H1 (cell line): ENCODE measurements at regions not wholly inside any gene's neighbourhood (a gene's known extent, or its start where the extent isn't known, plus 50 kb on each side); places are given as distances from the start of the nearest gene placed in this dataset.

ENCODE experiments used
- ASH2L ChIP-seq: fragments of 200-600, 300-600 bp; sonication (generic); IDR thresholded peaks from one replicate; pipeline ENCODE4 v1.7.1; 2017; ENCODE audit warnings: low read length
- ATF3 ChIP-seq: IDR thresholded peaks from 2 replicates; pipeline ENCODE4 v1.6.1; 2011; ENCODE audit warnings: low read depth, mild to moderate bottlenecking, low read length; ENCODE audit not compliant: insufficient read depth
- CHD1 ChIP-seq: IDR thresholded peaks from 2 replicates; pipeline ENCODE4 v1.6.1; 2012; ENCODE audit warnings: low read depth, low read length, improper control_type of control experiment
- JUND ChIP-seq: IDR thresholded peaks from 2 replicates; pipeline ENCODE4 v1.6.1; 2011; ENCODE audit warnings: mild to moderate bottlenecking, improper control_type of control experiment, low read length
- POLR2A ChIP-seq, 2 experiments: IDR thresholded peaks; 1 replicate in 1 of 2; 2 replicates in 1 of 2; pipeline ENCODE4 v1.6.1; 2011; ENCODE audit warnings: low read depth in 2 of 2, low read length in 2 of 2, mild to moderate bottlenecking in 2 of 2; ENCODE audit errors: control extremely low read depth in 1 of 2
- TBP ChIP-seq: IDR thresholded peaks from 2 replicates; pipeline ENCODE4 v1.6.1; 2011; ENCODE audit warnings: low read depth, low read length, improper control_type of control experiment
- ZNF274 ChIP-seq: IDR thresholded peaks from 2 replicates; pipeline ENCODE4 v1.7.0; 2012; ENCODE audit warnings: low read length, borderline replicate concordance; ENCODE audit errors: extremely low read depth
- TF ChIP-seq, protein P1 (sequence below), 3 experiments: IDR thresholded peaks; 1 replicate in 2 of 3; 2 replicates in 1 of 3; pipeline versions ENCODE4 v1.5.1 to v1.6.1; 2011; ENCODE audit warnings: low read length in 3 of 3, mild to moderate bottlenecking in 3 of 3, inconsistent platforms in 2 of 3, low read depth in 1 of 3, moderate library complexity in 1 of 3; ENCODE audit not compliant: insufficient read depth in 1 of 3; ENCODE audit errors: control extremely low read depth in 1 of 3

DNA sequence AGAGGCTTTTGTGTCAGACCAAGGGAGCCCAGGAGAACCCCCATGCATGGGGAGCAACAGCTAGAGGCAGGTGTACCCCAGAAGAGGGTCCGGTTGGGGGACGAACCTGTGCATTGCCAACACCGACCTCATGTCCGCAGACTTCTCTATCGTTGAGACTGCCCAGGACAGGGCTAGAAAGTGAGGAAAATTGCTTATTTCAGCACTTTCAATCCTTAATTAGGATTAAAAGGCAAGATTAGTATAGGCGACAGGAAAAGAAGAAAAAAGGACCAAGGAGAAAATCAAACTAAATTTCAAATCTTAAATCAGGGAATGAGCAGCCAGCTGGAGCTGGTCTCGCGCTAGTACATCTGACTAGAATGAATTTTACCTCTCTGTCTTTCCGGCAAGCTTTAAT is 438.9 kb upstream of the SOX11 start:
- TF ChIP-seq TBP (no peak), CHD1 (no peak), POLR2A (IDR thresholded peaks at IDR 0.05; ENCODE audit: control extremely low read depth in 1 of 2, low read depth in 2 of 2, low read length in 2 of 2) (no peak), ATF3 (no peak), ASH2L (no peak), ZNF274 (no peak), JUND (no peak)
- TF ChIP-seq, protein P1, sequence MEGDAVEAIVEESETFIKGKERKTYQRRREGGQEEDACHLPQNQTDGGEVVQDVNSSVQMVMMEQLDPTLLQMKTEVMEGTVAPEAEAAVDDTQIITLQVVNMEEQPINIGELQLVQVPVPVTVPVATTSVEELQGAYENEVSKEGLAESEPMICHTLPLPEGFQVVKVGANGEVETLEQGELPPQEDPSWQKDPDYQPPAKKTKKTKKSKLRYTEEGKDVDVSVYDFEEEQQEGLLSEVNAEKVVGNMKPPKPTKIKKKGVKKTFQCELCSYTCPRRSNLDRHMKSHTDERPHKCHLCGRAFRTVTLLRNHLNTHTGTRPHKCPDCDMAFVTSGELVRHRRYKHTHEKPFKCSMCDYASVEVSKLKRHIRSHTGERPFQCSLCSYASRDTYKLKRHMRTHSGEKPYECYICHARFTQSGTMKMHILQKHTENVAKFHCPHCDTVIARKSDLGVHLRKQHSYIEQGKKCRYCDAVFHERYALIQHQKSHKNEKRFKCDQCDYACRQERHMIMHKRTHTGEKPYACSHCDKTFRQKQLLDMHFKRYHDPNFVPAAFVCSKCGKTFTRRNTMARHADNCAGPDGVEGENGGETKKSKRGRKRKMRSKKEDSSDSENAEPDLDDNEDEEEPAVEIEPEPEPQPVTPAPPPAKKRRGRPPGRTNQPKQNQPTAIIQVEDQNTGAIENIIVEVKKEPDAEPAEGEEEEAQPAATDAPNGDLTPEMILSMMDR (IDR thresholded peaks at IDR 0.05; ENCODE audit: control extremely low read depth in 1 of 3, insufficient read depth in 1 of 3, low read depth in 1 of 3, low read length in 3 of 3), result no peak
